H1 (cell line): ENCODE measurements at regions not wholly inside any gene's neighbourhood (a gene's known extent, or its start where the extent isn't known, plus 50 kb on each side); places are given as distances from the start of the nearest gene placed in this dataset.

Experiments
- CTCF ChIA-PET: fragments of 300-600 bp; sonication (Branson Sonifier 250); formaldehyde crosslinking; loops from one replicate; lab custom pipeline; 2021; ENCODE audit not compliant: partially characterized antibody; lab: Charles Lee
- POLR2A ChIA-PET: fragments of 300-600 bp; sonication (Branson Sonifier 250); formaldehyde crosslinking; loops from one replicate; lab custom pipeline; 2021; ENCODE audit warnings: inconsistent platforms; ENCODE audit not compliant: partially characterized antibody; lab: Charles Lee
- DNase-seq, 2 experiments: peaks; one replicate each; pipeline versions ENCODE4 v3.0.0 to v3.0.0-alpha.2; 2010 to 2022; ENCODE audit warnings: low spot score in 2 of 2, low read depth in 1 of 2, mixed read lengths in 1 of 2
- FAIRE-seq: peaks from 2 replicates; lab custom pipeline; 2011; peaks lifted over from hg19 to GRCh38; lab: Jason Lieb, UNC
- H2AFZ ChIP-seq: 2 replicates; pipeline ENCODE4 v1.8.1; 2012; ENCODE audit warnings: low read length, inconsistent platforms
- H2AK5ac ChIP-seq: 2 replicates; pipeline ENCODE4 v1.6.1; 2013; ENCODE audit warnings: low read depth, low read length
- H2BK120ac ChIP-seq: replicated peaks from 2 replicates; pipeline ENCODE3; 2013; ENCODE audit warnings: low read depth, low read length, inconsistent platforms
- H2BK12ac ChIP-seq: 2 replicates; pipeline ENCODE4 v1.6.1; 2013; ENCODE audit warnings: low read depth, low read length
- H2BK15ac ChIP-seq: 2 replicates; pipeline ENCODE4 v1.6.1; 2013; ENCODE audit warnings: low read length
- H2BK20ac ChIP-seq: 2 replicates; pipeline ENCODE4 v1.6.1; 2013; ENCODE audit warnings: low read length
- H2BK5ac ChIP-seq: 2 replicates; pipeline ENCODE4 v1.6.1; 2013; ENCODE audit warnings: low read depth, low read length
- H3K14ac ChIP-seq: 2 replicates; pipeline ENCODE4 v1.6.1; 2013; ENCODE audit warnings: inconsistent platforms; ENCODE audit not compliant: insufficient read length
- H3K18ac ChIP-seq: 2 replicates; pipeline ENCODE4 v1.6.1; 2013; ENCODE audit warnings: low read length; ENCODE audit errors: extremely low read depth
- H3K23ac ChIP-seq: 2 replicates; pipeline ENCODE4 v1.6.1; 2013; ENCODE audit warnings: inconsistent platforms; ENCODE audit not compliant: insufficient read length
- H3K23me2 ChIP-seq: 2 replicates; pipeline ENCODE4 v1.6.1; 2013; ENCODE audit warnings: low read depth, low read length
- H3K27ac ChIP-seq: 2 replicates; pipeline ENCODE4 v1.6.1; 2011; ENCODE audit warnings: low read depth, low read length, inconsistent platforms
- H3K27me3 ChIP-seq, 4 experiments: replicated peaks in 1 of 4; 1 replicate in 1 of 4; 2 replicates in 3 of 4; pipeline versions ENCODE4 v1.6.1 to v1.8.1; 2011 to 2013; ENCODE audit warnings: low read length in 3 of 4, mild to moderate bottlenecking in 3 of 4, inconsistent platforms in 2 of 4, mixed read lengths in 2 of 4, moderate library complexity in 1 of 4; ENCODE audit not compliant: control insufficient read depth in 3 of 4, insufficient read depth in 3 of 4; ENCODE audit errors: extremely low read depth in 1 of 4
- H3K36me3 ChIP-seq, 4 experiments: 2 replicates each; pipeline versions ENCODE4 v1.6.1 to v1.8.1; 2011 to 2013; ENCODE audit warnings: mild to moderate bottlenecking in 4 of 4, low read length in 3 of 4, moderate library complexity in 2 of 4, control low read depth in 1 of 4, inconsistent platforms in 1 of 4; ENCODE audit not compliant: insufficient read depth in 4 of 4, control insufficient read depth in 2 of 4
- H3K4ac ChIP-seq: replicated peaks from 2 replicates; pipeline ENCODE3; 2013; ENCODE audit warnings: low read length, low read depth, mixed read lengths, inconsistent platforms; ENCODE audit not compliant: insufficient read length
- H3K4me1 ChIP-seq, 4 experiments: replicated peaks in 1 of 4; 1 replicate in 1 of 4; 2 replicates in 3 of 4; pipeline versions ENCODE4 v1.6.1 to v1.8.1; 2011 to 2013; ENCODE audit warnings: low read length in 3 of 4, inconsistent platforms in 2 of 4, mixed read lengths in 1 of 4; ENCODE audit not compliant: insufficient read depth in 4 of 4, control insufficient read depth in 3 of 4
- H3K4me2 ChIP-seq, 2 experiments: 2 replicates each; pipeline versions ENCODE4 v1.6.1 to v1.8.1; 2011 to 2013; ENCODE audit warnings: low read depth in 2 of 2, low read length in 2 of 2, control low read depth in 1 of 2, inconsistent platforms in 1 of 2, mild to moderate bottlenecking in 1 of 2; ENCODE audit not compliant: insufficient read depth in 1 of 2
- H3K4me3 ChIP-seq, 4 experiments: fragments of 200-600, 300-600 bp in 1 of 4; sonication (generic), shearing (Covaris generic), sonication (Bioruptor Twin) in 1 of 4; 2 replicates each; pipeline versions ENCODE4 v1.5.1 to v1.8.1; 2011 to 2016; ENCODE audit warnings: low read length in 4 of 4, low read depth in 3 of 4, control low read depth in 2 of 4, inconsistent platforms in 2 of 4, mild to moderate bottlenecking in 2 of 4, mixed read lengths in 1 of 4, moderate library complexity in 1 of 4; ENCODE audit not compliant: insufficient read depth in 2 of 4; ENCODE audit errors: extremely low read depth in 1 of 4
- H3K56ac ChIP-seq: replicated peaks from 2 replicates; pipeline ENCODE3; 2013; ENCODE audit warnings: low read depth, mild to moderate bottlenecking, mixed read lengths, low read length, inconsistent platforms; ENCODE audit not compliant: insufficient read length
- H3K79me1 ChIP-seq: 2 replicates; pipeline ENCODE4 v1.6.1; 2013; ENCODE audit warnings: low read depth, low read length, control low read depth
- H3K79me2 ChIP-seq, 2 experiments: 2 replicates each; pipeline versions ENCODE4 v1.6.1 to v1.8.1; 2012 to 2013; ENCODE audit warnings: low read length in 2 of 2, mild to moderate bottlenecking in 2 of 2, inconsistent platforms in 1 of 2; ENCODE audit not compliant: insufficient read depth in 2 of 2, control insufficient read depth in 1 of 2
- H3K9ac ChIP-seq, 4 experiments: replicated peaks in 1 of 4; 1 replicate in 1 of 4; 2 replicates in 3 of 4; pipeline versions ENCODE4 v1.6.1 to v1.8.1; 2011 to 2013; ENCODE audit warnings: low read depth in 3 of 4, low read length in 3 of 4, control low read depth in 2 of 4, mild to moderate bottlenecking in 2 of 4, moderate library complexity in 2 of 4, inconsistent platforms in 1 of 4; ENCODE audit errors: extremely low read depth in 1 of 4
- H3K9me3 ChIP-seq, 2 experiments: 2 replicates each; pipeline versions ENCODE4 v1.6.1 to v1.8.1; 2012 to 2013; ENCODE audit warnings: mild to moderate bottlenecking in 2 of 2, moderate library complexity in 2 of 2, control low read depth in 1 of 2, inconsistent platforms in 1 of 2, low read depth in 1 of 2, low read length in 1 of 2, mixed read lengths in 1 of 2; ENCODE audit not compliant: insufficient read depth in 2 of 2
- H4K20me1 ChIP-seq, 2 experiments: replicated peaks in 1 of 2; 2 replicates each; pipeline versions ENCODE3 to v1.8.1; 2011 to 2013; ENCODE audit warnings: inconsistent platforms in 2 of 2, low read length in 2 of 2, mild to moderate bottlenecking in 1 of 2; ENCODE audit not compliant: insufficient read depth in 2 of 2, control insufficient read depth in 1 of 2
- H4K5ac ChIP-seq: 2 replicates; pipeline ENCODE4 v1.6.1; 2013; ENCODE audit warnings: low read length, low read depth, mixed read lengths, inconsistent platforms; ENCODE audit not compliant: insufficient read length
- H4K8ac ChIP-seq: 2 replicates; pipeline ENCODE4 v1.8.0; 2013; ENCODE audit warnings: mild to moderate bottlenecking, moderate library complexity, low read length, inconsistent platforms; ENCODE audit not compliant: insufficient read depth; ENCODE audit errors: extremely low read depth
- H4K91ac ChIP-seq: replicated peaks from 2 replicates; pipeline ENCODE3; 2013; ENCODE audit warnings: low read length, mixed read lengths, inconsistent platforms; ENCODE audit not compliant: insufficient read length
- CHD7 ChIP-seq: fragments of 300-600 bp; sonication (generic); IDR thresholded peaks from 2 replicates; pipeline ENCODE4 v1.7.1; 2012; ENCODE audit warnings: low read length, moderate library complexity, mild to moderate bottlenecking, inconsistent platforms; ENCODE audit not compliant: insufficient replicate concordance
- WGBS, 2 experiments: shearing (Covaris generic) in 1 of 2; methylation state at CpG; one replicate each; pipeline versions ENCODE4 v1.1.6 to v1.1.7; 2013 to 2015; ENCODE audit warnings: low lambda C conversion rate in 2 of 2, mixed read lengths in 2 of 2, inconsistent platforms in 1 of 2, low coverage in 1 of 2, missing lambda C conversion rate in 1 of 2; ENCODE audit not compliant: insufficient replicate concordance in 2 of 2, insufficient coverage in 1 of 2, insufficient read length in 1 of 2; ENCODE audit errors: extremely low coverage in 1 of 2, missing lambda C conversion rate in 1 of 2; 5-methylcytosine and 5-hydroxymethylcytosine counted together

DNA sequence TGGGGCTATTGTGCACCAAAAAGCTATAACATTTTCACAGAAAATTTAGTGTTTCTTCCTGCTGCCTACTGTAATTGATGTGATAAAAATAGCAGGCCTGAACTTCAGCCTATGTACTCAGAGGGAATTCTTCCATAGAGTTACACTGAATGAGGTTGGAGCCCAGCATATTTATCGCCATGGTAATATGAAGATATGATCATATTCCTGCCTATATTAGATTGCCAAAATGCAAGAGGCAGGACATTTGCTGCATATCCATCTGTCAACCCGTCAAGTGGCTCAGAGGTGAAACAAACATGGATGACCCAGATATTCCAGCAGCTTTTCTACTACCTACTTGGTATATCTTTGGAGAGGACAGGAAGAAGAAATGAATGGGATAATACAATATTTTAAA lies 1150.6 kb downstream of the TBL1XR1 start:
- WGBS, 2 experiments = 86% methylated on average over 2 of the region's 2 CpGs; no CpG with 5 or more reads in 1 of the 2 experiments
- no peak for FAIRE-seq
- H3K36me3 ChIP-seq = no peaks in the 10 kb centered on the region
- TF ChIP-seq CHD7 = no peak

More for the DNA sequence above, 1150.6 kb downstream of the TBL1XR1 start:
- ChIA-PET POLR2A (no interaction called here), CTCF (no interaction called here)
- Histone ChIP-seq H2BK20ac (no peak overlapping the region), H3K18ac (no peak overlapping the region), H2BK15ac (no peak overlapping the region), H3K23ac (no peak overlapping the region), H3K27ac (no peak overlapping the region), H4K8ac (no peak overlapping the region), H3K4me3 (no peak overlapping the region), H2BK12ac (no peak overlapping the region), H3K79me1 (no peaks in the 10 kb centered on the region), H3K79me2 (no peaks in the 10 kb centered on the region), H3K14ac (no peak overlapping the region), H3K23me2 (no peaks in the 10 kb centered on the region), H2AFZ (no peak overlapping the region), H2BK120ac (no peak overlapping the region), H4K91ac (no peak overlapping the region), H3K4me2 (no peak overlapping the region), H3K27me3 (no peaks in the 10 kb centered on the region), H2BK5ac (no peak overlapping the region), H3K4ac (no peak overlapping the region), H4K20me1 (no peaks in the 10 kb centered on the region), H3K9me3 (no peaks in the 10 kb centered on the region), H4K5ac (no peak overlapping the region), H2AK5ac (no peak overlapping the region), H3K56ac (no peak overlapping the region), H3K4me1 (no peaks in the 10 kb centered on the region), H3K9ac (no peak overlapping the region)
- DNase-seq = no peak
